HepG2 (cell line): ENCODE measurements at regions not wholly inside any gene's neighbourhood (a gene's known extent, or its start where the extent isn't known, plus 50 kb on each side); places are given as distances from the start of the nearest gene placed in this dataset.

Experiments used
- ARID5B ChIP-seq: IDR thresholded peaks from 2 replicates; pipeline ENCODE4 v1.4.0; 2020; ENCODE audit warnings: mild to moderate bottlenecking, missing genetic modification reagents
- CBX5 ChIP-seq: sonication (generic); formaldehyde crosslinking; IDR thresholded peaks from 2 replicates; pipeline ENCODE4 v1.4.0; 2020; ENCODE audit warnings: missing genetic modification reagents, borderline replicate concordance
- DPF2 ChIP-seq: sonication (generic); formaldehyde crosslinking; IDR thresholded peaks from 2 replicates; pipeline ENCODE4 v1.4.0; 2020; ENCODE audit warnings: mild to moderate bottlenecking, low read depth, missing genetic modification reagents, borderline replicate concordance
- HMGXB3 ChIP-seq: sonication (generic); formaldehyde crosslinking; IDR thresholded peaks from 2 replicates; pipeline ENCODE4 v1.4.0; 2020; ENCODE audit warnings: missing genetic modification reagents, borderline replicate concordance
- KAT8 ChIP-seq: IDR thresholded peaks from 2 replicates; pipeline ENCODE4 v1.6.1; 2016; ENCODE audit warnings: missing genetic modification reagents, missing compliant biosample characterization
- NCOA1 ChIP-seq: sonication (generic); formaldehyde crosslinking; IDR thresholded peaks from 2 replicates; pipeline ENCODE4 v1.9.0; 2021; ENCODE audit warnings: missing genetic modification reagents
- PRPF4 ChIP-seq: fragments of 200-400 bp; formaldehyde crosslinking; IDR thresholded peaks from 2 replicates; pipeline ENCODE4 v1.6.1; 2016; ENCODE audit warnings: low read length, low read depth; ENCODE audit not compliant: poor library complexity, severe bottlenecking
- SOX5 ChIP-seq: IDR thresholded peaks from 2 replicates; pipeline ENCODE4 v1.6.1; 2016; ENCODE audit warnings: borderline replicate concordance
- YEATS2 ChIP-seq: sonication (generic); formaldehyde crosslinking; IDR thresholded peaks from 2 replicates; pipeline ENCODE4 v1.4.0; 2020; ENCODE audit warnings: missing genetic modification reagents, borderline replicate concordance
- ZC3H4 ChIP-seq: sonication (generic); formaldehyde crosslinking; IDR thresholded peaks from 2 replicates; pipeline ENCODE4 v1.4.0; 2020; ENCODE audit warnings: missing genetic modification reagents, borderline replicate concordance
- ZKSCAN5 ChIP-seq: sonication (generic); formaldehyde crosslinking; IDR thresholded peaks from 2 replicates; pipeline ENCODE4 v1.5.1; 2020; ENCODE audit warnings: mild to moderate bottlenecking, missing genetic modification reagents
- ZNF282 ChIP-seq: fragments of 450-650 bp; IDR thresholded peaks from 2 replicates; pipeline ENCODE4 v1.6.1; 2018; ENCODE audit not compliant: partially characterized antibody
- ZNF317 ChIP-seq: sonication (generic); formaldehyde crosslinking; IDR thresholded peaks from 2 replicates; pipeline ENCODE4 v1.5.0; 2020; ENCODE audit warnings: mild to moderate bottlenecking, missing genetic modification reagents
- ZNF383 ChIP-seq: sonication (generic); formaldehyde crosslinking; IDR thresholded peaks from 2 replicates; pipeline ENCODE4 v1.4.0; 2020; ENCODE audit warnings: missing genetic modification reagents, mild to moderate bottlenecking, borderline replicate concordance
- ZNF432 ChIP-seq: sonication (generic); formaldehyde crosslinking; IDR thresholded peaks from 2 replicates; pipeline ENCODE4 v1.5.0; 2020; ENCODE audit warnings: missing genetic modification reagents, mild to moderate bottlenecking, borderline replicate concordance
- ZNF609 ChIP-seq: sonication (generic); formaldehyde crosslinking; IDR thresholded peaks from 2 replicates; pipeline ENCODE4 v1.4.0; 2020; ENCODE audit warnings: mild to moderate bottlenecking, missing genetic modification reagents, borderline replicate concordance
- ZNF792 ChIP-seq: IDR thresholded peaks from 2 replicates; pipeline ENCODE4 v1.6.1; 2016

GRCh38 chr1:245094954-245095353 is 59.8 kb upstream of the KIF26B start (continued):
- peak; percentile 36; the same call in 1 of the 2 replicates for TF ChIP-seq SOX5 (CRISPR knock-in tag)
- TF ChIP-seq ZNF282: no peak
- TF ChIP-seq HMGXB3 (CRISPR knock-in tag): no peak
- 0 out of 2 replicates have a peak, but pooled peaks have one; percentile 28 for TF ChIP-seq KAT8
- TF ChIP-seq CBX5: 0 out of 2 replicates have a peak, but pooled peaks have one; percentile 29
- no peak for TF ChIP-seq ZNF317 (CRISPR knock-in tag)
- TF ChIP-seq NCOA1 (CRISPR knock-in tag): no peak
- TF ChIP-seq ARID5B (CRISPR knock-in tag): peak; percentile 78
- TF ChIP-seq PRPF4: no peak
- TF ChIP-seq ZNF383: no peak
- TF ChIP-seq ZNF432: no peak
- 0 out of 2 replicates have a peak, but pooled peaks have one; percentile 49 for TF ChIP-seq DPF2 (CRISPR knock-in tag)
- peak; percentile 51; the same call in 1 of the 2 replicates for TF ChIP-seq ZNF792 (CRISPR knock-in tag)
- 0 out of 2 replicates have a peak, but pooled peaks have one; percentile 45 for TF ChIP-seq YEATS2 (CRISPR knock-in tag)
- TF ChIP-seq ZC3H4 (CRISPR knock-in tag): no peak
- no peak for TF ChIP-seq ZKSCAN5 (CRISPR knock-in tag)
- TF ChIP-seq ZNF609 (CRISPR knock-in tag): peak; percentile 58; the same call in 1 of the 2 replicates
